ENCODE measurements at regions not wholly inside any gene's neighbourhood (a gene's known extent, or its start where the extent isn't known, plus 50 kb on each side); places are given as distances from the start of the nearest gene placed in this dataset.

DNA sequence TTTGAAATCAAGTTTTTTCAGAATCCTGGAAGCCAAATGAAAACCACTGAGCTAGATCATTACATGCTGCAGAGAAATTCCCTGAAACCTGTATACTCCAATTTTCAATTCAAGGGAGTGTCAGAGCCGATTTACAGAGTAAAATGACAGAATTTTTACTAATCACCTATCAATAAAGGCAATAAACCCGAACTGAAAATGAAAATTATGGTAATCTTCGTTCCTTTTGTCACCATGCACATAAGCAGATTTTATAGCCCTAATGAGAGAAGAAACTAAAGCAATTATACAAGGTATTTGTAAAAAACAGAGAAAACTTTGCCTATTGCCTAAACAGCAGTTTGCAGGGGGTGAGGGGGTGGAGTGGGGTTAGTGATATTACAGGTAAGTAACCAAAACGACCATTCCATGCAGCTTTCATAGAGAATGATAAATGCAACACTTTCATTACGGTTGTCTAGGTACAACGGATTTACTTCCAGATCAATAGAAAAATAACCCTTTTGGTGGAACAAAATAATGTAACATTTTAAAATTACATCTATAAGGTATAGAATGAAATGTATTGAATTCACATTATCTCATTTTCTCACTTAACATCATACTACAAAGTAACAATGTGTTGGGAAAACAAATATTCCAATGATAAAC is 115.2 kb upstream of the BEND6 start:
- no peak overlapping the region for H3K27ac ChIP-seq
- no peak for TF ChIP-seq CTCF (IDR thresholded peaks at IDR 0.05)
- no peak for DNase-seq (ENCODE audit: low spot score)

GRCh38 chr6:56838965-56839364 is 115.9 kb upstream of the BEND6 start:
- DNase-seq (ENCODE audit: low spot score) = no peak
- Histone ChIP-seq H3K27ac (no peak overlapping the region), H3K4me3 (no peak overlapping the region)
- no peak for TF ChIP-seq CTCF (IDR thresholded peaks at IDR 0.05)

More for the DNA sequence above, 115.2 kb upstream of the BEND6 start:
- H3K4me3 ChIP-seq = no peak overlapping the region

- no peak for TF ChIP-seq CTCF (IDR thresholded peaks at IDR 0.05)
- DNase-seq (ENCODE audit: low spot score) = no peak
- Histone ChIP-seq H3K27ac (no peak overlapping the region), H3K4me3 (no peak overlapping the region)
Measured at GRCh38 chr6:56838016-56838555, 116.8 kb upstream of the BEND6 start.

DNA sequence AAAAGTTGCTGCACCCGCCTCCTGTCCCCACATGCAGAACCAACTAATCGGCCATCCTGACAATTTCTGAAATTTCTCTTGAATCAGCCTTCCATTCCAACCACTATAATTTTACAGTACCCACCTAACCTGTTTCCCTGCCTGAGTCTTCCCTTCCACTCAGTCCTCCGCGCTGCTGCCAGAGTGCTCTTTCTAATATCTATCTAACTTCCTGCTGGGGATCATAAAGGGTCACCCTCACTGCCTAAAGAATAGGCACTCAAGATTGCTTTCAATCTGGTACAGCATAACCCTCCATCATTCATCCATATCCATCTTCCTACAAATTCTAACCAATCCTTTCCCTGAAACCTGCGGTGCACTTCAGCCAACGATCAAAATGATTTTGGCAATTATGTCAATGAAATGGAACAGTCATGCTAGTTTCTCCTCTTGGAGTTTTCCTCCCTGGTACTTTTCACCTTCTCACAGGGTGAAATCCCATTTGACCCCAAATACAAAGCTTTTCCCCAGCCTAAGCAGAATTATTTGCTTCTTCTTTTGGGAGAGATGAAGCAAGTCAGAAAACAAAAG is 117.5 kb upstream of the BEND6 start:
- DNase-seq (ENCODE audit: low spot score) = no peak
- Histone ChIP-seq H3K27ac (no peak overlapping the region), H3K4me3 (no peak overlapping the region)
- no peak for TF ChIP-seq CTCF (IDR thresholded peaks at IDR 0.05)

DNA sequence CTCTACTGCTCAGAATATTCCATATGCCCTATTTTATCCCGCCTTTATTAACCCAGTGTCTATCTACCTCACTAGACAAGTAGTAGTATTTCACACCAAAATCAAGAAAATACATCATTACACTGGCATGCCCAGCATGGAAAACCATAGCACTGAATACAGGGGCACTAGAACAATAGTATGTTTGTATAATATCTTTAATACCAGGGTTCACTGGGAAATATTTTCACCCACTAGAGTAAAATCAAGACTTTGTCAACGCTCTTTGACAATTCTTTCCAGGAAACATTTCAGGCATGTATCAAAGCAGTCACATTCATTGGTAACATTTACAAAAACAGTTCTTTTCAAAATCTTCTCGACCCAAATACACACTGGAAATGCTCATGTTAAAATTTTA is 119.3 kb upstream of the BEND6 start:
- TF ChIP-seq CTCF (IDR thresholded peaks at IDR 0.05) = no peak
- Histone ChIP-seq H3K4me3 (no peak overlapping the region), H3K27ac (no peak overlapping the region)
- DNase-seq (ENCODE audit: low spot score) = no peak

DNA sequence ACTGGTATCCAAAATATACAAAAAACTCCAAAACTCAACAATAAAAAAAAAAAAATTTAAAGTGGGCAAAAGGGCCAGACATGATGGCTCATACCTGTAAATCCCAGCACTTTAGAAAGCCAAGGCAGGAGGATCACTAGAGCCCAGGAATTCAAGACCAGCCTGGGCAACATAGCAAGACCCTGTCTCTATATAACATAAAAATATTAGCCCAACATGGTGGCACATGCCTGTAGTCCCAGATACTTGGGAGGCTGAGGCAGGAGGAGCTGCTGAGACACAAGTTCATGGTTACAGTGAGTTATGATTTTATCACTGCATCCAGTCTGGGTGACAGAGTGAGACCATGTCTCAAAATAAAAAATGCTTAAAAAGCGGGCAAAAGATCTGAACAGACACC is 121.0 kb upstream of the BEND6 start:
- no peak for TF ChIP-seq CTCF (IDR thresholded peaks at IDR 0.05)
- no peak for DNase-seq (ENCODE audit: low spot score)
- no peak overlapping the region for H3K27ac ChIP-seq
- H3K4me3 ChIP-seq = no peak overlapping the region

Data from coronary artery (tissue), 2 donors.